GM23338 (cell line): ENCODE measurements at regions not wholly inside any gene's neighbourhood (a gene's known extent, or its start where the extent isn't known, plus 50 kb on each side); places are given as distances from the start of the nearest gene placed in this dataset.

Experiments used
- ATAC-seq: fragments of 200-7000 bp; cut with Tn5 transposase; 3 replicates; pipeline ENCODE4 v1.9.1; 2020
- DNase-seq: peaks from one replicate; pipeline ENCODE4 v3.0.0-alpha.2; 2015; ENCODE audit warnings: low spot score
- H2AFZ ChIP-seq: fragments of 200-600 bp; sonication (generic); 2 replicates; pipeline ENCODE4 v1.8.0; 2016; ENCODE audit warnings: antibody characterized with exemption, mild to moderate bottlenecking, moderate library complexity
- H3F3A ChIP-seq: fragments of 200-600 bp; sonication (generic); replicated peaks from 2 replicates; pipeline ENCODE4 v1.8.0; 2017; ENCODE audit warnings: antibody characterized with exemption, mixed run types, low read depth
- H3K27ac ChIP-seq: fragments of 200-600 bp; sonication (generic); 2 replicates; pipeline ENCODE4 v1.6.1; 2016; ENCODE audit warnings: low read depth
- H3K27me3 ChIP-seq: fragments of 200-600 bp; sonication (generic); 2 replicates; pipeline ENCODE4 v1.8.0; 2016; ENCODE audit warnings: mild to moderate bottlenecking, mixed run types, moderate library complexity; ENCODE audit not compliant: insufficient read depth
- H3K36me3 ChIP-seq: fragments of 200-600 bp; sonication (generic); 2 replicates; pipeline ENCODE4 v1.8.0; 2016; ENCODE audit warnings: mild to moderate bottlenecking; ENCODE audit not compliant: insufficient read depth
- H3K4me1 ChIP-seq: fragments of 200-600 bp; sonication (generic); 2 replicates; pipeline ENCODE4 v1.8.0; 2016; ENCODE audit warnings: mild to moderate bottlenecking, moderate library complexity; ENCODE audit not compliant: insufficient read depth
- H3K4me2 ChIP-seq: fragments of 200-600 bp; sonication (generic); 2 replicates; pipeline ENCODE4 v1.7.1; 2017; ENCODE audit warnings: mixed run types
- H3K4me3 ChIP-seq: fragments of 200-600 bp; sonication (generic); 2 replicates; pipeline ENCODE4 v1.6.1; 2016; ENCODE audit warnings: mixed run types
- H3K79me2 ChIP-seq: fragments of 200-600 bp; sonication (generic); replicated peaks from 2 replicates; pipeline ENCODE4 v1.8.0; 2017; ENCODE audit warnings: mild to moderate bottlenecking; ENCODE audit not compliant: insufficient read depth
- H3K9me2 ChIP-seq: fragments of 200-600 bp; sonication (generic); 2 replicates; pipeline ENCODE4 v1.8.0; 2017; ENCODE audit not compliant: insufficient read depth
- H4K20me1 ChIP-seq: fragments of 200-600 bp; sonication (generic); replicated peaks from 2 replicates; pipeline ENCODE4 v1.8.0; 2017; ENCODE audit warnings: mild to moderate bottlenecking; ENCODE audit not compliant: insufficient read depth
- H3K27ac Mint-ChIP-seq: 2 replicates; pipeline ENCODE4 v1.8.0; 2020; ENCODE audit warnings: inconsistent platforms, mild to moderate bottlenecking, moderate library complexity, mixed read lengths
- H3K27me3 Mint-ChIP-seq: 3 replicates; pipeline ENCODE4 v1.8.0; 2022; ENCODE audit warnings: low read depth, mild to moderate bottlenecking, moderate library complexity, mixed read lengths, inconsistent platforms; ENCODE audit not compliant: insufficient read depth, poor library complexity
- H3K36me3 Mint-ChIP-seq: 3 replicates; pipeline ENCODE4 v1.8.0; 2021; ENCODE audit warnings: low read depth, mild to moderate bottlenecking, inconsistent platforms, moderate library complexity, mixed read lengths
- H3K4me1 Mint-ChIP-seq: 3 replicates; pipeline ENCODE4 v1.8.0; 2020; ENCODE audit warnings: mild to moderate bottlenecking, inconsistent platforms, mixed read lengths
- H3K4me3 Mint-ChIP-seq: 3 replicates; pipeline ENCODE4 v1.8.0; 2021; ENCODE audit warnings: moderate library complexity, mild to moderate bottlenecking, inconsistent platforms, mixed read lengths
- H3K9me3 Mint-ChIP-seq: 3 replicates; pipeline ENCODE4 v1.8.0; 2020; ENCODE audit warnings: moderate library complexity, mild to moderate bottlenecking, inconsistent platforms, mixed read lengths
- EZH2 ChIP-seq: fragments of 200-600 bp; sonication (generic); IDR thresholded peaks from one replicate; pipeline ENCODE4 v1.8.0; 2017; ENCODE audit warnings: antibody characterized with exemption, mild to moderate bottlenecking, low read depth; ENCODE audit not compliant: unreplicated experiment
- EZH2phosphoT487 ChIP-seq: fragments of 200-600 bp; sonication (generic); IDR thresholded peaks from one replicate; pipeline ENCODE4 v1.8.1; 2018; ENCODE audit warnings: antibody characterized with exemption; ENCODE audit not compliant: unreplicated experiment
- POLR2AphosphoS5 ChIP-seq: IDR thresholded peaks from 2 replicates; pipeline ENCODE4 v1.6.1; 2016; ENCODE audit warnings: antibody characterized with exemption, low read depth
- ZNF331 ChIP-seq: fragments of 250-450 bp; sonication (Bioruptor Pico); IDR thresholded peaks from 2 replicates; pipeline ENCODE4 v1.5.0; 2020; ENCODE audit warnings: low read depth, mild to moderate bottlenecking, moderate library complexity
- TF ChIP-seq, protein P1 (sequence below): IDR thresholded peaks from 2 replicates; pipeline ENCODE4 v1.6.1; 2016; ENCODE audit warnings: antibody characterized with exemption
- TF ChIP-seq, protein P2 (sequence below), 2 experiments: fragments of 200-600 bp in 1 of 2; sonication (generic) in 1 of 2; conservative IDR thresholded peaks; 2 replicates each; pipeline versions ENCODE4 v1.5.1 to v1.6.1; 2016 to 2017; ENCODE audit warnings: antibody characterized with exemption in 2 of 2, low read depth in 2 of 2, mild to moderate bottlenecking in 2 of 2, moderate library complexity in 1 of 2
- TF ChIP-seq, protein P3 (sequence below): fragments of 250-450 bp; sonication (Bioruptor Pico); IDR thresholded peaks from 2 replicates; pipeline ENCODE4 v1.5.0; 2020; ENCODE audit warnings: mild to moderate bottlenecking, moderate library complexity

- Histone ChIP-seq H4K20me1 (no peaks in the 10 kb centered on the region), H2AFZ (no peak overlapping the region; the same call in 1 of the 2 replicates), H3K9me2 (no peaks in the 10 kb centered on the region), H3K4me2 (no peak overlapping the region), H3K27me3 (no peaks in the 10 kb centered on the region), H3K4me1 (0 out of 2 replicates have a peak, but pooled peaks cover 6% of the 10 kb centered on the region), H3K36me3 (no peaks in the 10 kb centered on the region), H3K79me2 (no peaks in the 10 kb centered on the region), H3K27ac (no peak overlapping the region), H3K4me3 (no peak overlapping the region), H3F3A (no peaks in the 10 kb centered on the region)
- Mint-ChIP-seq H3K27ac (no peak overlapping the region), H3K27me3 (peaks cover 2% of the 10 kb centered on the region), H3K4me1 (peaks cover 24% of the 10 kb centered on the region), H3K9me3 (no peaks in the 10 kb centered on the region), H3K36me3 (no peaks in the 10 kb centered on the region), H3K4me3 (no peak overlapping the region)
- no peak for ATAC-seq
- DNase-seq: no peak
- no peak for TF ChIP-seq EZH2phosphoT487
- TF ChIP-seq, protein P1, sequence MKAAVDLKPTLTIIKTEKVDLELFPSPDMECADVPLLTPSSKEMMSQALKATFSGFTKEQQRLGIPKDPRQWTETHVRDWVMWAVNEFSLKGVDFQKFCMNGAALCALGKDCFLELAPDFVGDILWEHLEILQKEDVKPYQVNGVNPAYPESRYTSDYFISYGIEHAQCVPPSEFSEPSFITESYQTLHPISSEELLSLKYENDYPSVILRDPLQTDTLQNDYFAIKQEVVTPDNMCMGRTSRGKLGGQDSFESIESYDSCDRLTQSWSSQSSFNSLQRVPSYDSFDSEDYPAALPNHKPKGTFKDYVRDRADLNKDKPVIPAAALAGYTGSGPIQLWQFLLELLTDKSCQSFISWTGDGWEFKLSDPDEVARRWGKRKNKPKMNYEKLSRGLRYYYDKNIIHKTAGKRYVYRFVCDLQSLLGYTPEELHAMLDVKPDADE: no peak
- no peak for TF ChIP-seq POLR2AphosphoS5
- no peak for TF ChIP-seq EZH2
- TF ChIP-seq, protein P2, sequence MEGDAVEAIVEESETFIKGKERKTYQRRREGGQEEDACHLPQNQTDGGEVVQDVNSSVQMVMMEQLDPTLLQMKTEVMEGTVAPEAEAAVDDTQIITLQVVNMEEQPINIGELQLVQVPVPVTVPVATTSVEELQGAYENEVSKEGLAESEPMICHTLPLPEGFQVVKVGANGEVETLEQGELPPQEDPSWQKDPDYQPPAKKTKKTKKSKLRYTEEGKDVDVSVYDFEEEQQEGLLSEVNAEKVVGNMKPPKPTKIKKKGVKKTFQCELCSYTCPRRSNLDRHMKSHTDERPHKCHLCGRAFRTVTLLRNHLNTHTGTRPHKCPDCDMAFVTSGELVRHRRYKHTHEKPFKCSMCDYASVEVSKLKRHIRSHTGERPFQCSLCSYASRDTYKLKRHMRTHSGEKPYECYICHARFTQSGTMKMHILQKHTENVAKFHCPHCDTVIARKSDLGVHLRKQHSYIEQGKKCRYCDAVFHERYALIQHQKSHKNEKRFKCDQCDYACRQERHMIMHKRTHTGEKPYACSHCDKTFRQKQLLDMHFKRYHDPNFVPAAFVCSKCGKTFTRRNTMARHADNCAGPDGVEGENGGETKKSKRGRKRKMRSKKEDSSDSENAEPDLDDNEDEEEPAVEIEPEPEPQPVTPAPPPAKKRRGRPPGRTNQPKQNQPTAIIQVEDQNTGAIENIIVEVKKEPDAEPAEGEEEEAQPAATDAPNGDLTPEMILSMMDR (conservative IDR thresholded peaks at IDR 0.05; ENCODE audit: low read depth in 2 of 2): no peak
- TF ChIP-seq ZNF331 (CRISPR knock-in tag): no peak
- TF ChIP-seq, protein P3, sequence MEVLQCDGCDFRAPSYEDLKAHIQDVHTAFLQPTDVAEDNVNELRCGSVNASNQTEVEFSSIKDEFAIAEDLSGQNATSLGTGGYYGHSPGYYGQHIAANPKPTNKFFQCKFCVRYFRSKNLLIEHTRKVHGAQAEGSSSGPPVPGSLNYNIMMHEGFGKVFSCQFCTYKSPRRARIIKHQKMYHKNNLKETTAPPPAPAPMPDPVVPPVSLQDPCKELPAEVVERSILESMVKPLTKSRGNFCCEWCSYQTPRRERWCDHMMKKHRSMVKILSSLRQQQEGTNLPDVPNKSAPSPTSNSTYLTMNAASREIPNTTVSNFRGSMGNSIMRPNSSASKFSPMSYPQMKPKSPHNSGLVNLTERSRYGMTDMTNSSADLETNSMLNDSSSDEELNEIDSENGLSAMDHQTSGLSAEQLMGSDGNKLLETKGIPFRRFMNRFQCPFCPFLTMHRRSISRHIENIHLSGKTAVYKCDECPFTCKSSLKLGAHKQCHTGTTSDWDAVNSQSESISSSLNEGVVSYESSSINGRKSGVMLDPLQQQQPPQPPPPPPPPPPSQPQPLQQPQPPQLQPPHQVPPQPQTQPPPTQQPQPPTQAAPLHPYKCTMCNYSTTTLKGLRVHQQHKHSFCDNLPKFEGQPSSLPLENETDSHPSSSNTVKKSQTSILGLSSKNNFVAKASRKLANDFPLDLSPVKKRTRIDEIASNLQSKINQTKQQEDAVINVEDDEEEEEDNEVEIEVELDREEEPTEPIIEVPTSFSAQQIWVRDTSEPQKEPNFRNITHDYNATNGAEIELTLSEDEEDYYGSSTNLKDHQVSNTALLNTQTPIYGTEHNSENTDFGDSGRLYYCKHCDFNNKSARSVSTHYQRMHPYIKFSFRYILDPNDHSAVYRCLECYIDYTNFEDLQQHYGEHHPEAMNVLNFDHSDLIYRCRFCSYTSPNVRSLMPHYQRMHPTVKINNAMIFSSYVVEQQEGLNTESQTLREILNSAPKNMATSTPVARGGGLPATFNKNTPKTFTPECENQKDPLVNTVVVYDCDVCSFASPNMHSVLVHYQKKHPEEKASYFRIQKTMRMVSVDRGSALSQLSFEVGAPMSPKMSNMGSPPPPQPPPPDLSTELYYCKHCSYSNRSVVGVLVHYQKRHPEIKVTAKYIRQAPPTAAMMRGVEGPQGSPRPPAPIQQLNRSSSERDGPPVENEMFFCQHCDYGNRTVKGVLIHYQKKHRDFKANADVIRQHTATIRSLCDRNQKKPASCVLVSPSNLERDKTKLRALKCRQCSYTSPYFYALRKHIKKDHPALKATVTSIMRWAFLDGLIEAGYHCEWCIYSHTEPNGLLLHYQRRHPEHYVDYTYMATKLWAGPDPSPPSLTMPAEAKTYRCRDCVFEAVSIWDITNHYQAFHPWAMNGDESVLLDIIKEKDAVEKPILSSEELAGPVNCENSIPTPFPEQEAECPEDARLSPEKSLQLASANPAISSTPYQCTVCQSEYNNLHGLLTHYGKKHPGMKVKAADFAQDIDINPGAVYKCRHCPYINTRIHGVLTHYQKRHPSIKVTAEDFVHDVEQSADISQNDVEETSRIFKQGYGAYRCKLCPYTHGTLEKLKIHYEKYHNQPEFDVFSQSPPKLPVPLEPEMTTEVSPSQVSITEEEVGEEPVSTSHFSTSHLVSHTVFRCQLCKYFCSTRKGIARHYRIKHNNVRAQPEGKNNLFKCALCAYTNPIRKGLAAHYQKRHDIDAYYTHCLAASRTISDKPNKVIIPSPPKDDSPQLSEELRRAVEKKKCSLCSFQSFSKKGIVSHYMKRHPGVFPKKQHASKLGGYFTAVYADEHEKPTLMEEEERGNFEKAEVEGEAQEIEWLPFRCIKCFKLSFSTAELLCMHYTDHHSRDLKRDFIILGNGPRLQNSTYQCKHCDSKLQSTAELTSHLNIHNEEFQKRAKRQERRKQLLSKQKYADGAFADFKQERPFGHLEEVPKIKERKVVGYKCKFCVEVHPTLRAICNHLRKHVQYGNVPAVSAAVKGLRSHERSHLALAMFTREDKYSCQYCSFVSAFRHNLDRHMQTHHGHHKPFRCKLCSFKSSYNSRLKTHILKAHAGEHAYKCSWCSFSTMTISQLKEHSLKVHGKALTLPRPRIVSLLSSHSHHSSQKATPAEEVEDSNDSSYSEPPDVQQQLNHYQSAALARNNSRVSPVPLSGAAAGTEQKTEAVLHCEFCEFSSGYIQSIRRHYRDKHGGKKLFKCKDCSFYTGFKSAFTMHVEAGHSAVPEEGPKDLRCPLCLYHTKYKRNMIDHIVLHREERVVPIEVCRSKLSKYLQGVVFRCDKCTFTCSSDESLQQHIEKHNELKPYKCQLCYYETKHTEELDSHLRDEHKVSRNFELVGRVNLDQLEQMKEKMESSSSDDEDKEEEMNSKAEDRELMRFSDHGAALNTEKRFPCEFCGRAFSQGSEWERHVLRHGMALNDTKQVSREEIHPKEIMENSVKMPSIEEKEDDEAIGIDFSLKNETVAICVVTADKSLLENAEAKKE (CRISPR knock-in tag): no peak
Measured at GRCh38 chr6:90939906-90940305, 353.0 kb upstream of the MAP3K7 start.
